ENCODE measurements at regions not wholly inside any gene's neighbourhood (a gene's known extent, or its start where the extent isn't known, plus 50 kb on each side); places are given as distances from the start of the nearest gene placed in this dataset.
"Not testable (repeated sequence)": the region's sequence is repeated elsewhere in the genome, so short reads cannot be mapped to it uniquely, and the experiment has no call there.

DNA sequence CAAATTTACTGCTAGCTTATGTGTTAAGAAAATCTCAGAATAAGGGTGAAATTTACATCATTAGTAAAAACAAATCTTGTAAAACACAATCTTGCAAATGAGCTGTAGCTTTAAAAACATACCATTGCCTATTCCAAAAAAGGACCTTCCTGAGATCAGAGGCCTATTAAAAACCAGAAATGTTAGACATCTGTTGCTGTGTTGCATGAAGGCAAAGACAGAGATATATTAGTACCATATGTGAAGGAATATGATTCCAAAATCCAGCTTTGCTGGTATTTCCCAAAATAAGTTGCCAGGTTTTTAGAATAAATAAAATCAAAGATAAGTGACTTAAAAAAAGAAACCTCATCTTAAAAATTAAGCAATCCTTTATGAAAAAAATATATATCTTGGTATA lies 504.1 kb upstream of the CDIN1 start:
- DNase-seq (ENCODE audit: low spot score), result no peak

DNA sequence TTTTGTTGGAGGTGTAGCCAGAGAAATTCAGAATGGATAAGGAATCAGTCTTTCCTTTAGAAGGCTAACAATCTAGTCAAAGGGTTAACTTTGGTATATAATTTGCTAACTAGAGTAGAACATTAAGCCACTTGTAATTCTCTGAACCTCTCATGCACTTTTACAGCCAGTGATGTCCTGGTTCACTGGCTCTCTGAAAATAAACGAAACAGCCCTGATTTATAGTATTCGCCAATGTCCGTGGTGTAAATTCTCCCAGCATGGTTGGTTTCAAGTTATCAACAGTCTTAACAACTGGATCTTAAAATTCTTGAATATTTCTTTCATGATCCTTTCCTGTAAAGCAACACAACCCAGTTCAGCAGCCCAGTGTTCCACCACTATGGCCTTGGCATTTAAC lies 500.4 kb upstream of the CDIN1 start:
- no peak for DNase-seq (ENCODE audit: low spot score)

DNA sequence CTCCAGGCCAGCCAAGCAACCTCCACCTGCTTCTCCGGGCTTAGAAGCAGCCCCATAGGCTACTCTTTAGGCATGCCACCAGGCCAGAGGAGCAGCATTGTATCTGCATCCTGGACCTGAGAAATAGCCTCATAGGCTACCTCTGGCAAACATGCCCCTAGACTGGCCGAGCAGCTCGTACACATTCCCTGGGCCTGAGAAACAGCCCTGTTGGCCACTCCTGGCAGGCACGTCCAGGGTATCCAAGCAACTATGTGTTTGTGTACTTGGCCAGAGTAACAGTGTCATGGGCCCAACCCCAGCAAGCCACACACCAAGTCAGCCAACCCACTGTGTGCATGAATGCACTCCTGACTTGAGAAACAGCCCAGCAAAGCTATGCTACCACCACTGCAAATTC lies 498.7 kb upstream of the CDIN1 start:
- DNase-seq (ENCODE audit: low spot score), result no peak

DNA sequence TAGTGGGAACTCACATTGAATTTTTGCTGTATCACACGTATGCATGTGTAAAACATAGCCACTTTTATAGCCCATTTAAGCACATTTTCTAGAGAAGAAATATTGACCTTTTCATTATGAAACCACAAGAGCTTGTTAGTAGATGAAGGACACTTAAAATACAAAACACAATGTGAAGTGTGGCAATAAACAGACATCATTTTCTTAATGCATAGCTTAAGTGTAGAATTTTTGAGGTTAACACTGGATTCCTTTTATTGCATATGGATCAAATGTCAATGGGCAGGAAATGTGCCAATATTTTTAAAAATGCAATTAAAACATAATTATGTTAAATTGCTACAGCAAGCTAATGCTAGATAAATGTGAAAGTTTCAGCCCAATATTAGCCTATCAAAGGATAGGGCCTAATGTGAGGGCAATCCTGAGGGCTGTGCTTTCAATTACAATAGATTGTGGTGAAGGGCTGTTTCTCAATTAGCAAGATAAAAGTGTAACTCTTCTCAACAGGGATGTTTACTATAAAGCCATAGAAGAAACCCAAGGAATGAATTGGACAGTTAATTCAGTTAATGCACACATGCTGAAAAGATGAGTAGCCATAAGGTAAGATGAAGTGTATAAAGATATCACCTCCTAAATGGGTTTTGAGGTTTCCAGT lies 489.0 kb upstream of the CDIN1 start:
- DNase-seq (ENCODE audit: low spot score), result no peak

DNA sequence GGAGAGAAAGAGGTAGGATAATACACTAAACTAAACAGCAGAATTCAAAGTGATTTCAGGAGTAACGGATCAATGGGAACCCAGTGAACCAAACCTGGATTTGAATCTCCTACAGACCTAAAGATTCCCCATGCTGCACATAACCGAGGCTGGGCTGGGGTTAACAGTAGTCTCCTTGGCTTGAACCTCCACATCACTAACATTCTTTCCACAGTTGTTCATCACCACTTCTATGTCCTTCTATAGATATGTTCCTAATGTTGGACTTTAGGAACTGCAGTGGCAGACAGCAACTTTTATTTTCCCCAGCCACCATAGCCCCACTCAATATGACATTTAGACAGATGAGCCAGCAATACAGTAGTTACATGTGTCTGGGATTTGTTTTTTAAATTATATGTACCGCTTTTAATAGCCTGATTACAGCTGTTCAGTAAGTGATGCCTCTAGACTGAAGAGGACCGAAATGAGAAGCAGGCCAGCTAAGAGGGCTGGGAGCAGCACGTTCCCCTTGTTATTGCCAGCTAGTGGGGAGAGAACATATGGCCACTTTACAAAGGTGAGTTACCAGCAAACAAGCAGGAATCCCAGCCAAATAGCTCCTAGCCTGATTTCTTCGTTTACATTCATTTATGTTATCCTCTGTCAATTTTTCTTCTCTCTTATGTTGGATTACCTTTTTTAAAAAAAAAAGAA lies 472.6 kb upstream of the CDIN1 start:
- DNase-seq (ENCODE audit: low spot score), result no peak

DNA sequence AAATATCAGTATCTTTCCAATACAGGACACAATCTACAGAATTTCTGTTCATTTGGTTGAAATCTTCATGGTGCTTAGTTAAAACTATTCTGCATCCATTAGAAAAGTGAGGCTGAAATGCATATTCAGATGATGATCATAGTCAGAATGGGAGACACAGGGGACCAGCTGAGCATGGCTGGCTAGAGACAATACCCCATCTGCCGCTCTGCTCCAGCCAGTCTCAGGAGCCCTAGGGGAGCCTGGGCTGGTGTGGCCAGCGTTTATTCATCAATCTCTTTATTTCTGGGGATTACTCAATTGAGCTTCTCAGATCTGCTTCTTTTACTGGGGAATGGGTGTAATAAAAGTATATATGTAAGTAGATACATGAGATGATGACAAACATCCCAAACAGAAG lies 470.9 kb upstream of the CDIN1 start:
- DNase-seq (ENCODE audit: low spot score), result no peak

DNA sequence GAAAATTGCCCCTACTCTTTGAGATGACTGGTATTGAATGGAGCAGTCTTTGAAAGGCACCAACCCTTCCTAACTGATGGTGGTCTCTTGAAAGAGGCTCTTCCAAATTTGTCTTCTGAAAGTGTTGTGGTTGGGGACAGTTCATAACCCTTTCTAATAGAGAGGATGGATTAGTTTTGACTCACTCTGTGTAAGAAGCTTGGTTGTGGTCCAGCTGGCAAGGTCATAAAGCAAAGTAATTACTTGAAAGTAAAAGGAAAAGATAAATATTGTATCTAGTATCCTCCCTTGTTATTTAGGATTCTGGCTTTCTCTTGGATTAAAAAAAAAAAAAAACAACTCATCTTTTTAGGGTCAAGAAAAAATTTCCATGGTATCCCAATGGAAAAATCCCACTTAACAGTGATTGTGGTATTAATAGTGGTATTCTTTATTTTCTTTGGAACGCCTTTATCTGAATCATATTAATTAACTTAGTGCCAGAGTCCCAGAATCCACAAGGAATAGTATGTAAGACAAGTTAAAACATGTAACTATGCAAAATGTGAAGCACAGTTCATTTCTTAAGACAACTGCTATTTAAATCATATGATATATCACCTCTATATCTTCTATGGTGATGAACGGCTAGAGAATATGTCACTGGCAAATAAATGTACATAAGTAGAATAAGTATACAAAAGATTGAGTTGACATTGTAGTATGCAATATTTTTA lies 469.3 kb upstream of the CDIN1 start:
- DNase-seq (ENCODE audit: low spot score), result no peak

DNA sequence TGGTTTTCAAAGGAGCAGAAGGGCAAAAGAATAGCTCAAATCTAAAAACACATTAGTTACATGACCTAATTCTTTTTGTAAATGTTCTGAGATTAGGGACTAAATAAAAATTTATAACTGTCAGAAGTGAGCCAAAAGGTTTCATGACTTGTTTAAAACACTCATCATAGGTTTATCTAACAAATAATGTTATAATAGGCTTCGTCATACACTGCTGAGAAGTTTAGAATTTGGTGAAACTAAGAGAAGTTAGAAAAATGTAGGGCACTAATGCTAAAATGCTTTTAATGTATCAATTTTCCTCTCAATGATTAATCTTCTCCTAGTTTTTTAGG lies 468.8 kb upstream of the CDIN1 start:
- DNase-seq (ENCODE audit: low spot score), result no peak

DNA sequence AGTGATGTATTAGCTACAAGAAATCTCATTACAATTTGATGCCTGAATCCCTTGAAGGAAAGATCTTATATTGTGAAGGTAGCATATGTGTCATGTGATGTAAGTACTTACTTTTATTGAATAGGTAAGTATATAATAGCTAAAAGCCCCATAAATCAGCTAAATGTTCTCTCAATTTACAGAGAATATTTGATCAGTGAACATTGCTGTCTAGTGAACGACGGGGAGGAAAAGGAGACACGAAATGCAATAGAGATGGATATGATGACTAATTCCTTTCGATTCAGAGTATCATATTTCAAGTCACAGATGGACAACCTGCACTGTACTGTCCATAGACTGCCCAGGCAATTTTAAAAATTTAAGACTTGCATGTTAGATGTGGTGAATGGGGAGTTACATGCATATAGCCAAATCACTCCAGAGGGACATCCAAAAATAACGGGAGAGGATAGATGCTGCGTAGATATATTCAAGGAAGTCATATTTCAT lies 462.1 kb upstream of the CDIN1 start:
- DNase-seq (ENCODE audit: low spot score), result no peak

DNA sequence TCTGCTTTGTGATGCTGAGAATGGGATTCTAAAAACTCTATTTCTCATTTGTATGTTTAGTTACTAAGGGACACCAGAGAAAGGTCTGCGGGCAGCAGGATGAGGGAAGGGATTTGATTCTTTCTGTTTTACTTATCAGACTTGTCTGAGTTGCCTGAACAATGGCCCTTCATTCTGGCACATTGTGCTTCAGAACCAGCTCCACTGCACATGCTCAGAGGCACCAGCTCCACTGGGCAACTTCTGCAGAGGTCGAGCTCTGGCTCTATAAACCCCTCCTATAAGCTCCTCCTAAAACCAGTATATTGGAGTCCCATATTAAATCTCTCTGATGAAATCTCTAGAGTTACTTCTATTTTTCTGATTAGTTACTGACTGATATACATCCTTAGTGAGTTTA lies 453.2 kb upstream of the CDIN1 start:
- no peak for DNase-seq (ENCODE audit: low spot score)

DNA sequence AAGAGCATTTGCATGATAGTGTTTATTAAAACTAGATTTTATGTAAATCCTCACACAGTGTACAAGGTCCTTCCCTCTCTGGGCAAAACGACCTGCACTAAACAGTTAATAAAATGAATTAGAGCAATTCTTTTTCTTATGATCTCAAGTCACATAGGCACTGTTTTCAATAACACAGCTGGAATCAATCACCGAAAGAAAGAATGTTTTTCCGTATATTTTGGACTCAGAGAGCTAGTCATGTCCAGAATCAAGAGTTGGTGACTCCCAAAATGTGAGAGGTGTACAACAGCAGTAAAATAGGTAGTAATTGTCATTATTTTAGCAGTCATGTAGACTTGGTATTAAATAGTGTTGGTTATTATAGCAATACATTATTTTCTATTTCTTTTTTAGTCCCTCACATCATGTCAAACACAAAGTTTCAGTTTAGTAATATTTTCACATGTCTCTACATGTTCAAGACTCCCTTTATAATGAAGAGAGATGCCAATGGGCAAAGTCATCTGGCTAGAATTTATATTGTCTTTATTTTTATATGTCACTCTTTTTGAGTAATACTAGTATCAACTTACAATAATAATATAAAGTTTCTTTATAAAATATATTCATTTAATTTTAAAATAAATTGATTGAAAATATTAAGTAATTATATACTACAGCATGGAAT lies 448.6 kb upstream of the CDIN1 start:
- no peak for DNase-seq (ENCODE audit: low spot score)

DNA sequence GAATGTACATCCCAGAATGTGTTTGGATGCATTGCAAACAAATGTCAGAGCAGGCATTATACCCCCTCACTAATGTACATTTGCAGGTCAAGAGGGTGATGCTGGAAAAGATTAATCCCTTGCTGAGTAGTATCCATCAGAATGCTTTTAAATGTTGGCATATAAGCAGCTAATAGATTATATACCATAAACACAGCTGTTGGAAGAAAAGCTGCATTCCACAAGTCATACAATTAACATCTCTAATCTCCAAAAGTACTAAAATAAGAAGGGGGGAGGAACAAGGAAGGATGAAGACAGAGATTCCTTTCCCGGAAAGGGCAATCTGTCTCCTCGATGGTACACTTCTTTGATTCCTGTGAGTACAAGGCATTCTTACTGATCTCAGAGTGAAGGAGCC lies 445.7 kb upstream of the CDIN1 start:
- no peak for DNase-seq (ENCODE audit: low spot score)

DNA sequence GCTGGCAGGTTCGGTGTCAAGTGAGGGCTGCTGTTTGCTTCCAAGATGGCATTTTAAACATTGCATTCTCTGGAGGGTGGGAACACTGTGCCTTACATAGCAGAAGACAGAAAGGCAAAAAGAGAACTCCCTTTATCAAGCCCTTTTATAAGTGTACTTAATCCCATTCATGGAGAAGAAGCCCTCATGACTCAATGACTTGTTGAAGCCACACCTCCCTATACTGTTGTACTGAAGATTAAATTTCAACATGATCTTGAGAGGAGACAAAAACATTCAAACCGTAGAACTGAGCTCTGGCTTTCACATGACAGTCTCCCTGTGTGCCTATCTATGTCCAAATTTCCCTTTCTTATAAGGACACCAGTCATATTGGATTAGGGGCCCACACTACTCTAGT lies 443.4 kb upstream of the CDIN1 start:
- DNase-seq (ENCODE audit: low spot score), result no peak

DNA sequence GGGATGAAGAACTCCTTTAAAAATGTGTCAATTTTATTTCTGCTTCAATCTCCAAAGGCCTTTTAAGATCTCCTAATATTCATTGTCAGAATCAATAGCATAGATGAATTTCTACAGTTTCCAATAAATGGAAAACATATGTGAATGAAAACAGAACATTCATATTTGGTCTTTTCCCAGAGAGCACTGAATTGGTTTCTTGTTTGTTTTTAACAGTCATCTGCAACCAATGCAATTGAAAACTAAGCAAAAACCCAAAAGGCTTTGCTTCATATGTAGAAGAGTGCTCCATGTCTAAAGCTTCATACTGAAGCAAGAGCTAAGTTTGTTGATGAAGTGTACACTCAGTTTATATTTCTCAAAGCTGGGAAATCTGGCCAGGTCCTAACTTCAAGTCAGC lies 426.5 kb upstream of the CDIN1 start:
- no peak for DNase-seq (ENCODE audit: low spot score)

DNA sequence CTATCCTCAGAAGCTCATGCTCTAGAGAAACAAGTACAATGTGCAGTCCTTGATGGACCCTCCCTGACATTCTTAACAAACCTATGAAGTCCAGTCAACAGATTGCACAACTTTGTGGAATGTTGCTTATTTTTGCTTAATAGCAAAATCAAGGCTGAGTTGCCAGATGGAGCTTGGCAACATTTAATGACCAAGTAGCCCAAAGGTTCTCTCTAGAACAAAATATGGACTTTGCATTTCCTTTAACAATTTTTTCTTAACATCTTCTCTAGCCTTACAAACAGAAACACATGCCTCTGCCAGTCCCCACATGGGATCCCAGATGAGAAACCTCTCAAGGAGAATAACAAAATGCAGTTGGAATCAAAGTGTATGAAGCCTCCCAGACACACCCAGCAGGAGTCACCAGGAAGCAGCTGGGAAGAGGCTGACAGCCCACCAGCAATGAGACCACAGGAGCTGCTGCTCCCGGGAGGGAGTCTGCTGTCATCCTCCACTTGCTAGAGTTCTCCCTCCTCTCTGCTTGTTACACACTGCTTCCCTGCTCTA lies 422.5 kb upstream of the CDIN1 start:
- DNase-seq (ENCODE audit: low spot score), result no peak

DNA sequence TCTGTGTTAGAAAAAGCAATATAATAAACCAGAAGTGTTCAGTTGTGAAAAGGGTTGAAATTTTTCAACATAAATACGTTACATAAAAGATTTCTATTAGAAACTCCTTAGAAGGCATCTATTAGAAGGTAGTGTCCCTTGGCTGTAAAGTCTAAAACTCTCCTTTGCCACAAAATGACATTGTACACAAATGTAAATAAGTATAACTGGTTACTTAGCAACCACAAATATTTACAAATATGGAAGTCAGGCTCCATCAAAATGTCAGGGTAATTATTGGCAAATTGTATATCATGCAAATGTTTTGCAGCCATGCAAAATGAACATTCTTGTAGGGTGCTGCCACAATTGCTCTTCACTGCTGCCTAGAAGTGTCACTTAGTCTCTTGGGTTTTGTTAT lies 419.1 kb upstream of the CDIN1 start:
- no peak for DNase-seq (ENCODE audit: low spot score)

DNA sequence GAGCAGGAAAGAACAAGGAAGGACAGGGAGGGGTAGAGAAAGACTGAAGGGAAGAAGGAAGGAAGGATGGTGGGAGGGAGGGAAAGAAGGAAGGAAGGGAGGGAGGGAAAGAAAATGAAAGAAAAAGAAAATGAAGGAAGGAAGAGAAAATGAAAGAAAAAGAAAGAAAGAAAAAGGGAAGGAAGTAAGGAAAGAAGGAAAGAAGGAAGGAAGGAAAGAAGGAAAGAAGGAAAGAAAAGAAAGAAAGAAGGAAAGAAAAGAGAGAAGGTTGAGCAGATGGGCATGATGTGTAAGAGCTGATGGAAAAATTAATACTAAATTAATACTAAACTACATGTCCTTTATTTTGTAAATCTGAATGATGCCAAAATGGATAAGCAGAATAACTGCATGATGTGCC lies 418.3 kb upstream of the CDIN1 start:
- no peak for DNase-seq (ENCODE audit: low spot score)

DNA sequence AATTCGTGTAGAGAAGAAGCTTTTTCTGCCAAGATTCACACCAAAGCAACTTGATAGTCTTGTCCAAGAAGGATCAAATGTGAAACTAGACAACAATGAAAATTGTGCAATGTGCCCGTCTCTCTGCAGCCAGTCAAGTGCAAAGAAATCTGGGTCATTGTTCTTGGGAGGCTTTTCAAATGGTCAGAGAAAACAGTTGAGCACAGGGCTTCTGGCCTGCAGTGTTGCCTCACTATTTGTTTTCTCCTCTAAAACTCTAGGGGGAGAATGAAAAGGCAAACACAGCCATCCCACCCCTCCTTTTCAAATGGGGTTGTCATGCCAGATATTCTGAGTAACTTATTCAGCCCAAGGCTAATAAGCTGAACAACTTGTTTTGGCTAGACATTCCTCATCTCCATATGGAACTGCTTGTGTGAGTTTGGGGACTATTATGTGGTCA lies 417.6 kb upstream of the CDIN1 start:
- DNase-seq (ENCODE audit: low spot score), result no peak

DNA sequence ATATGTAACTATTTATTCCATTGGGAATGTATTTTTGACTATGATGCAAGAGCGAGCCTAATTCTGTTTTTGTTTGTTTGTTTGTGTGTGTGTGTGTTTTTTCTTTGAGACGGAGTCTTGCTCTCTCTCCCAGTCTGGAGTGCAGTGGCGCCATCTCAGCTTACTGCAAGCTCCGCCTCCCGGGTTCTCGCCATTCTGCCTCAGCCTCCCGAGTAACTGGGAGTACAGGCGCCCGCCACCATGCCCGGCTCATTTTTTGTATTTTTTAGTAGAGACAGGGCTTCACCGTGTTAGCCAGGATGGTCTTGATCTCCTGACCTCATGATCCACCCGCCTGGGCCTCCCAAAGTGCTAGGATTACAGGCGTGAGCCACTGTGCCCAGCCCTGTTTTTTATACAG lies 415.4 kb upstream of the CDIN1 start:
- DNase-seq (ENCODE audit: low spot score), result not testable (repeated sequence)

DNA sequence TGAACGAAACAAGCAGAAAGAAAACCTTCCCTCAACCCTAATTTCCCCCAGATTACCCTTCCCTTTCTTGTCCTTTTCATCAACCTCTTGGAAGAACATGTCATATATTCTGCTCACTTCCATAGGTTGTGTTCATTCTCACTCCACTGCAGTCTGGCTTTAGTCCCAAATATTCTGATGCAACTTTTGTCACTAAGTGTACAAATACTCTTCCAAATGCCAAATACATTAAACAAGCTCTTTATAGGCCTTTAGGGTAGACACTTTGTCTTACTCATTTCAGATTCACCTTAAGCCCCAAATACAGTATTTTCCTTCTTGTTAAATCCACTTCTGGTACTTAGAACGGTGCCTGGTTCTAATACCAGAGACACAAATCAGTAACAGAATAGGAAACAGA lies 406.5 kb upstream of the CDIN1 start:
- no peak for DNase-seq (ENCODE audit: low spot score)

DNA sequence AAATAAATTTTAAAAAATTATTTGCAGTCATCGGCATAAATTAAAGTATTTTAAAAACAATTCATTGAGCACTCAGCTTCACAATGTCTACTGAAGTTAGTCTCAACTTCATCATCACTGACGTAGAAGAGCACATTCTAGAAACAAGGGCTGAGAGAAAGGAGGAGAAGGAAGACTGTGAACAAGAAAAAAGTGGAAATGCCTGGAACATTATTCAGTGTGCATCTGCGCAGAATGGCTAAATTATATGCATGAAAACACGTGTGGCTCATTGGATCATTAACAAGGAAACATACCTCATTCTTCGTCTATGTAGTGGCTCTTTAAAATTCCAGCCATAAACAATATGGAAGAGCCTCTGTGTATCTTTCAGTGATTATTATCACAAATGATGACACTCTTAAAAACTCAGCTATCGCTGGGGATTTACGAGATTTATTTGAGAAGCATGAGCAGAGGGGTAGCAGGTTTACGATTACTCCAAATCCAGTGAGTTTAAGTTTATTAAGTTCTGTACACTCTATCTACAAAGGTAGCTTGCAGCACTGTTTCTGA lies 404.2 kb upstream of the CDIN1 start:
- no peak for DNase-seq (ENCODE audit: low spot score)

DNA sequence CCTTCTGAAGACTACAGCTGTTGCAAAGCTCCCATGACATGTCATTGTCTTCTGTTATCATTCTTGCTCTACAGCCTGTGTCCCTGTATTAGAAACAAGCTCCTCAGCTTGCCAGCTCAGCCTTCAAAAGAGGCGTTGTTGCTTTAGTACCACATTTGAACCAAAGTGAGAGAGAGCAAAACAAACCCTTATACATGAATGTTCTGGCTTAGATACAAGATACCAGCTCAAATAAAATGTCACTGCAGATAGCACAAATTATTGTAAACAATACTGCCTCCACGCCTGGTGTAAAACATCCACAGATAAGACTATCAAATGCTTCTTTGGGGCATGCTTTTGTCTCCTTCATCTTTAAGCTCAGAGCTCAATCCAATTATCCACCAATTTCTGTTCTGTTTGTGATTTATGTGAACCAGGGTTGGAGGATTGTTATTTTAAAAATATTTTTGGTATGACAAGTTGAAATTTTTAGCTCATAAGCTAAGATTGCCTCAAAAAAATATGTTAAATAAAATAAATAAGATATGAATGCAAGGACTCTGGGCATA lies 403.6 kb upstream of the CDIN1 start:
- DNase-seq (ENCODE audit: low spot score), result no peak

Measured in LoVo (cell line).